ENCODE measurements at regions not wholly inside any gene's neighbourhood (a gene's known extent, or its start where the extent isn't known, plus 50 kb on each side); places are given as distances from the start of the nearest gene placed in this dataset.

DNA sequence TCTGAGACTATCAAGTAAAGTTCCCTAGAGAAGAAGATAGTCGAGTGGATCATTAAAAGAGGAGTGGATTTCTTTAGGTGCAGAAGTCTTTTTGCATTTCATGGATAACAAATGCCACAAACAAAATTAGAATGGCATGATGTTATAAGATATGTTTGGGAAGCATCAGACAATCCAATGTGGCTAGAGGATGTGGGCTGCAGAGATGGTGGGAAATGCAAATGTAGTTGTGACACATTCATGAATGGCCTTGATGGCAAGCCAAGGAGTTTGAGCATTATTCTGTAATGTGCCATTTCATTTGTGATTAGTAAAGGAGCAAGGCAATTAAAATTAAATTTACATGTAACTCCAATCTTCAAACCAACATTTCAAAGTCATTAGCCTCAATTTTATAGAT is 211.9 kb downstream of the CENPW start:
- DNase-seq (ENCODE audit: extremely low spot score, unreplicated experiment): no peak
- Mint-ChIP-seq H3K4me1 (ENCODE audit: unreplicated experiment) (no peaks in the 10 kb centered on the region), H3K9me3 (peaks cover 9% of the 10 kb centered on the region), H3K4me3 (no peak overlapping the region), H3K27ac (no peak overlapping the region), H3K27me3 (no peaks in the 10 kb centered on the region), H3K36me3 (no peaks in the 10 kb centered on the region)
- no peak for TF ChIP-seq CTCF (conservative IDR thresholded peaks at IDR 0.05)

- H3K4me1 Mint-ChIP-seq (ENCODE audit: unreplicated experiment): no peaks in the 10 kb centered on the region
- no peaks in the 10 kb centered on the region for H3K27me3 Mint-ChIP-seq
- peaks cover 4% of the 10 kb centered on the region for H3K9me3 Mint-ChIP-seq
- no peak for TF ChIP-seq CTCF (conservative IDR thresholded peaks at IDR 0.05)
- no peak overlapping the region for H3K4me3 Mint-ChIP-seq
- no peak overlapping the region for H3K27ac Mint-ChIP-seq
- DNase-seq (ENCODE audit: extremely low spot score, unreplicated experiment): no peak
- H3K36me3 Mint-ChIP-seq: no peaks in the 10 kb centered on the region
These were observed 213.9 kb downstream of the CENPW start for GRCh38 chr6:126553854-126554253.

- Mint-ChIP-seq H3K27ac (no peak overlapping the region), H3K4me1 (ENCODE audit: unreplicated experiment) (peaks cover 7% of the 10 kb centered on the region), H3K27me3 (no peaks in the 10 kb centered on the region), H3K4me3 (no peak overlapping the region), H3K9me3 (peaks cover 6% of the 10 kb centered on the region), H3K36me3 (no peaks in the 10 kb centered on the region)
- TF ChIP-seq CTCF (conservative IDR thresholded peaks at IDR 0.05): no peak
- DNase-seq (ENCODE audit: extremely low spot score, unreplicated experiment): no peak
These were observed 230.6 kb downstream of the CENPW start for GRCh38 chr6:126570507-126570906.

- no peak for DNase-seq (ENCODE audit: extremely low spot score, unreplicated experiment)
- peaks cover 7% of the 10 kb centered on the region for H3K4me1 Mint-ChIP-seq (ENCODE audit: unreplicated experiment)
- no peak for TF ChIP-seq CTCF (conservative IDR thresholded peaks at IDR 0.05)
- no peaks in the 10 kb centered on the region for H3K36me3 Mint-ChIP-seq
- H3K27ac Mint-ChIP-seq: no peak overlapping the region
- H3K4me3 Mint-ChIP-seq: no peak overlapping the region
- H3K27me3 Mint-ChIP-seq: no peaks in the 10 kb centered on the region
- H3K9me3 Mint-ChIP-seq: no peaks in the 10 kb centered on the region
These were observed 234.4 kb downstream of the CENPW start for GRCh38 chr6:126574301-126574700.

GRCh38 chr6:126581316-126581715 is 241.4 kb downstream of the CENPW start:
- Mint-ChIP-seq H3K27me3 (no peaks in the 10 kb centered on the region), H3K4me1 (ENCODE audit: unreplicated experiment) (no peaks in the 10 kb centered on the region), H3K4me3 (no peak overlapping the region), H3K9me3 (no peaks in the 10 kb centered on the region), H3K27ac (no peak overlapping the region), H3K36me3 (no peaks in the 10 kb centered on the region)
- TF ChIP-seq CTCF (conservative IDR thresholded peaks at IDR 0.05): no peak
- DNase-seq (ENCODE audit: extremely low spot score, unreplicated experiment): no peak

DNA sequence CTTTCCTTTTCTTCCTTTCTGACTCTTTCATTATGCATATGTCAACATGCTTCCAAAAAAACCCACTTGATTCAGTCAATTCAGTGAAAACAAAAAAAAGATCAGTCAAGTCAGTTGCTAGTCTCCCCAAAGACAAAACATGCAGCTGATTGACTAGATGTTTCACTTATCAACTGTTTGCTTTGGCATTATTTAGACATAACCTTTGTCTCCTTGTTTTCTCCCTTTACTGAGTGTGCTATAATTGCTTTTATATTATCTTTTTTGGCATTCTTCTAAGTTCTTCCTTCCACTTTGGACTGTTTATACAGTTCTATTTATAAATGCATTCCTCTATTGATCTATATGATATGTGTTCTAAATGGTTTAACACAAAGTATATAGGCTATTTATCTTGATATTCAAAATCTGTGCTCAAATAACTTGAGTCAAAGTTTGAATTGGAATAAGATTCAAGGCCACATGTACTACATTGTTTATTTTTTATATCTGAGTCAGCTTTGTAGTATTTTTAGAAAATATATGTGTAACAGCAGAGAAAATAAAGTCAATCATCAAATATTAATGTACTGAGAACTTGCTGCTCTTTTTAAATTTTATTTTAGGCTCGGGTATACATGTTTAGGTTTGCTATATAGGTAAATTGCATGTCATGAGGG is 260.5 kb downstream of the CENPW start:
- H3K9me3 Mint-ChIP-seq: no peaks in the 10 kb centered on the region
- no peak for TF ChIP-seq CTCF (conservative IDR thresholded peaks at IDR 0.05)
- no peaks in the 10 kb centered on the region for H3K4me1 Mint-ChIP-seq (ENCODE audit: unreplicated experiment)
- H3K27me3 Mint-ChIP-seq: no peaks in the 10 kb centered on the region
- no peak for DNase-seq (ENCODE audit: extremely low spot score, unreplicated experiment)
- H3K27ac Mint-ChIP-seq: no peak overlapping the region
- no peaks in the 10 kb centered on the region for H3K36me3 Mint-ChIP-seq
- H3K4me3 Mint-ChIP-seq: no peak overlapping the region

All from type B pancreatic cell (in vitro differentiated cells).